Kidney glomerular epithelial cell (primary cell): ENCODE measurements at regions not wholly inside any gene's neighbourhood (a gene's known extent, or its start where the extent isn't known, plus 50 kb on each side); places are given as distances from the start of the nearest gene placed in this dataset.

ENCODE experiments used
- DNase-seq: peaks from one replicate; lab custom pipeline; 2025; lab: John Stamatoyannopoulos, UW

DNA sequence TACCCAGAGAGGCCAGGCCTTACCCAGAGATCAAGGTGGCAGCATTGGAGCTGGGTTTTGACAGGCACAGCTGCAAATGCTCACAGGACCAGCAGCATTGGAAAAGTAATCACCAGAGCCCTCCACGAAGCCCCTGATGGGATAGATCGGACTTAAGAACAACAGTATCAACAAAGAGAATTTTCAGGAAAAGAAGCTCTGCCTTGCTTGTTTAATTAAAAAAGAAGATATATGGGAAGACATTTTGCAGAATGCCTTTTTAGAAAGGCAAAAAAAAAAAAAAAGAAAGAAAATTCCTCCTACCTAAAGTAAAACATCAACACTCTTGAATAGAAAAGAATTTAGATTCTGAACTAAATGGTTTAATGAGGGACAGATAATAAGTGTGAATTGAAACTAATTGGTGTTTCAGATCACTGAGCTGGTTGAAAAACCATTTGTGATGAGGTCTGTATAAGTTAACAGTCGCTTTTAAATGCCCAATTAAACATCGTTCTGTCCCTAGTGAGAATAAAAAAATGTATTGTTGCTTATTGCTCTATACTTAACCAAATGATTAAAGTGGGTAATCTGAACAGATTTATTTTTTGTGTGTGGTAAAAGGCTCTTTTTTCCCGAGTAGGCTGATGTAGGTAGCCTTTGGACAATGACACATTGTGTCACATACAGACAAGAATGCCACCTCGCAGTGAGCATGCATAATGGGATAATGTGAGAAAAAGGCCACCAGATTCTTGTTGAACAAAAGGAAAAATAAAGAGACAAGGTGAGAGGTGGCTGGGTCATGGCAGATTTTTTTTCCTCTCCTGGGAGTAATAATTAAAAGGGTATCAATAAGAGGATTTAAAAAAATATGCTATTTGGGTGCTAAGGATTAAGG lies 93.0 kb upstream of the ARGLU1 start:
- no peak for DNase-seq

DNA sequence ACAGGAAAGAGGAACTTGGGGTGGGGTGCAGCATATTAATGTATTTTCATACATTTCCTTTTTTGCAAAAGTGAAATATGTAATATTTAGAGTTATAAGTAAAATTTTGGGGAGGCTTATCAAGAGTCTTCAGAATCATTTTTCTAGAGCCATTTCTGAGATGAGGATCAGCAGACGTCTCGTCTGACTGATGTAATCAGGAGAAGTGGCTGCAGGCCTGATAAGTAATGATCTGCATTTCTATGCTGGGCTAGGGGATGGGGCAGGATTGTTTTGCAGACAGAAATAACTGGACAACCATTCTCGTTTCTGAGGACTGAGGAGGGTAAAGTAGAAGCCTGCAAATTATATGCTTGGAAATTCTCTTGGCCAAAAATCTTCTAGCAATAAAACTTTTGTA lies 89.2 kb upstream of the ARGLU1 start:
- DNase-seq, result no peak

DNA sequence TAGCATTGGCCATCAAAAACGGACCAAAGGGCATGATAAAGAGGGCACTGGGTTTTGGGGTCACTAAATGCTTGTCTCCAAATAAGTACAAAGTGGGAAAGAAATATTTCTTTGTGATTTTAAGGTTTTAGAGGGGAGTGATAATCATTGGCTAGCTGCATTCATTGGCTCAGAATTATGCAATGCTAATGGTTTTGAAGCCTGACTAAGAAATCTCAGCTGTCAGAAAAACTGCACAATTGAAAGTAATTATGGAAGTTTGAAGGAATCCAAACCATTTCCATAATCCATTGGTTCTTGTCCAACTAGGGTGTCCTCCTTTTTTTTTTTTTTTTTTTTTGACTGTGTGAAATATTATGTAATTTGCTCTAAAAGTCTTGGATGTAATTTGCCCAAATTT lies 88.2 kb upstream of the ARGLU1 start:
- DNase-seq, result no peak

DNA sequence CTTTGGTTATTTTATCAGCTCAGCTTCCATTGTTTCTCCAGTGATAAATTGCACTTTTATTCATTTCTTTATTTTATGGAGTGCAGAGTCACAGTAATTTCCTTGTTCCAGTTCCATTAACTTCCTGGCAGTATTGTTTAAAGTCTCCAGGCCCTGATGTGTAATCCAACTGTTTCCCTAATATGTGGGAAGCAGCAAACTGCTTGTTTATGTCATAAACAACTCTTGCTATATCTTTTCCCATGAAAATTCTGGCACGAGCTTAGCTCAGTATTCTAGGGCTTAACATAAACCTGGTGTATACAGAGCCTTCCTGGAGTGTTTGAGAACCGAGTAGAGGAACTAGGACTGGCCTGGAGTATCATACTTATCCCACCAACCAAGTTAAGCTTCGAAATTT lies 83.5 kb upstream of the ARGLU1 start:
- DNase-seq, result no peak

DNA sequence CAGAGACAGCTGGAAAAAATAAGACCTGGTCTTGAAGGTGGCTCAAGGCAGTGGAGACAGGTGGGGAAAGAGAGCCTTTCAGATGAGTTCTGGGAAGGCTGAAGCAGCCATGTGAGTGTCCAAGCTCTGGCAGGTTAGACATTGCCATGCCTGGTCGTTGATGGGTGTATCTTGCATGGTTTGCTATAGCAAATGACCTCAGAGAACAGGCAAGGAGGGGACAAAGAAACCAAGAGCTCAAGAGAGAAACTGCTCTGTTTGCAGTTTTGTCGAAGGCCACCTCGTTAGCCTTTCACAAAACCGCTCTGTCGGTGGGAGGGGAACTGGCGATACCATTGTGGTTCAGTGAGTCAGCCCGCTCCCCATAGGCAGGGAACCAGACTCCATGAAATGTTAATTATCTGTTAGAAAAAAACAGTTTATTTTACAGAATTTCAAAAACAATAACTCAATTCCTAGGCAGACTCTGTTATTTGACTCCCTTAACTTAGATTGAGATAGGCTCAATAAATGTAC lies 82.8 kb upstream of the ARGLU1 start:
- no peak for DNase-seq

DNA sequence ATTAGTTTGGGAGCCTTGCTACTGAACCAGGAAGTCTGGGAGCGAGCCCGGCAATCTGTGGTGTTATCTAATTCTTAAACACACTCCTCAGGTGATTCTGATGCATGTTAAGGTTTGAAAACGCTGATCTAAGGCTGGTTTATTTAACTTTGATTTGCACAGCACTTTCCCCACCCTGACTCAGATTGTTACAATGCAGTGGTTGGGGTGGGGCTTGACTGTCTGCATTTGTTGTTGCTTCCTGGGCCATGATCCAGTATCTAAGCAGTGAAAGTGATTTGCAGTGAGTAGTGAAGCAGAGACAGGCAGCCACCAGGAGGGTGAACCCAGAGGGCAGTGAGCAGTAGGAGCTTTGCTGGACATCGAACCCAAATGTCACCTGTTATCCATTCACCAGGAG lies 81.6 kb upstream of the ARGLU1 start:
- peak; percentile 79 for DNase-seq

DNA sequence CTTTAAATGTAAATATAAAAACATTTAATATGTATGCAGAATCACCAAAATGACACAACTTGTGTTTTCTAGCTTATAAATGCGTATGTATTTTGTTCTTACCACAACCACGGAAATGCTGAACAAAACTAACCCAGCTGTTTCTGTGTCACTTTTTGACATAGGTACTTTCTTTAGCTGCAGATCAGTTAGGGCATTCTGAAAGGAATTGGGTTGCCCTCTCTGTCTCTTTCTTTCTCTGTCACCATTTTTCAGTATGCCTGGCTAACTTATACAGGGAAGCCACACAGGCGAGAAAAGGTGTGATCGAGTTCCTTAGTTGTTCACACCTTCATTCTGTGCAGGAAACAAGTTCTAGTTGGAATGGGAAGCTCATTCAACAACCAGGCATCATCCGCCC lies 72.6 kb upstream of the ARGLU1 start:
- no peak for DNase-seq

DNA sequence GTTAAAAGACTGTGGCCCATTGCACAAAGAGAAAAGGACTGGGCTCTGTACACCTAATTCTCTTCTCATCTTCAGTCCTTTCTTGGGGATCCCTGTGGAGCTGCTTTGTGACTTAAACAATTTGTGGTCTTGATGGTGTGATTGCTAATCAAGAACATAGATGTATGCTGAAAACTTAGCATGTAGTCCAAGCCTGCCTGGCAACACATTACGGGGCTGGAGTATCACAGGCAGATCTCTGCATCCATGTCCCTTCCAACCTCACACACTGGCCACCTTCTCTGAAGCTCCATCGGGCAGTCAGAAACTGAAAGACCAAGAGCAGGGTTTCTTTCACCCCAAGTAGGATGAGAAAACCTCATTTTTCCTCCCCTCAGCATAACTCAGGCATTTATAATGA lies 69.6 kb upstream of the ARGLU1 start:
- no peak for DNase-seq

DNA sequence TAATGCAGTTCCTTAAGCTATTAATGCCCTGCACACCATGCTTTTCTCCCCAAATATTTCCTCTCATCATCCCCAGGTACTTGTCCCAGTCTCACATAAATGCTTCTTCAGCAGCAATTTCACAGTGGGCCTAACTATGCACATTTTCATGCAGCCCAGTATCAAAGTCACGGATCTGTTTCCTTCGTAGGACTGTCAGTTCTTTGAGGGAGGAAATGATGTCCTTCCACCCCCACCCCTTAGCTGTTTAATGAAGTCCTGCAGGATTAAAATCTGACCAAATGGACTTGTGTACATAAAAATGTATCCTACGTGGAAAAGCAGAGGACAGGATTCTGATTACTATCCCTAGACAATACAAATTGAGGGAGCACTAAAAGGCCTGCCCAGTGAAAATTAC lies 68.6 kb upstream of the ARGLU1 start:
- no peak for DNase-seq

DNA sequence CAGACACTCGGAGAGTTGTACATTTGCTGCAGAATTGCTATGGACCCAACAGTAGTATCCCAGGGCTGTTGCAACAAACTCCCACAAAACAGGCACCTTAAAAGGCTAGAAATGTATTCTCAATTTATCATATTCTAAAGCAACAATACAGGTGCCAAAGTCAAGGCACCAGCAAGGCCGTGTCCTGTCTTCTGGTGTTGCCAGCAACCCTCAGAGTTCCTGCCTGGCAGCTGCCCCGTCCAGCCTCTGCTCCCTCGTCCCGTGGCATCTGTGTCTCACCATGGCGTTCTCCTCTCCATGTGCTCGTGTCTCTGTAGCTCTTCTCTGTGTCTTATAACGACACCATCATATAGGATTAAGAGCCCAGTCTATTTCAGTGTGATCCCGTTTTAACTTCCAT lies 67.7 kb upstream of the ARGLU1 start:
- no peak for DNase-seq

DNA sequence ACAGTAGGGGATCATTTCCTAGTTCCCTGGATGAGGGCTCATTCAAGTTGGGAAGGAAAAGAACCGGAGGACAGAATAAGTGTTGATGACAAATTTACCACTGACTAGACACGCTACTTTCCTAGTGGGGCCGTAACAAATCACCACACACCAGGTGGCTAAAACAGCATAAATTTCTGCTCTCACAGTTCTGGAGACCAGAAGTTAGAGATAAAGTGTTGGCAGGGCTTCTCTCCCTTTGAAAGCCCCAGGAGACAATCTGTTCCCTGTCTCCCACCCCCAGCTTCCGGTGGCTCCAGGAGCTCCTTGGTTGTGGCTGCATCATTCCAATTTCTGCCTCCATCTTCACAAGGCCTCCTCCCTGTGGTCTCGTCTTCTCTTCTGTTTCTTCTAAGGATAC lies 65.4 kb upstream of the ARGLU1 start:
- DNase-seq, result no peak

DNA sequence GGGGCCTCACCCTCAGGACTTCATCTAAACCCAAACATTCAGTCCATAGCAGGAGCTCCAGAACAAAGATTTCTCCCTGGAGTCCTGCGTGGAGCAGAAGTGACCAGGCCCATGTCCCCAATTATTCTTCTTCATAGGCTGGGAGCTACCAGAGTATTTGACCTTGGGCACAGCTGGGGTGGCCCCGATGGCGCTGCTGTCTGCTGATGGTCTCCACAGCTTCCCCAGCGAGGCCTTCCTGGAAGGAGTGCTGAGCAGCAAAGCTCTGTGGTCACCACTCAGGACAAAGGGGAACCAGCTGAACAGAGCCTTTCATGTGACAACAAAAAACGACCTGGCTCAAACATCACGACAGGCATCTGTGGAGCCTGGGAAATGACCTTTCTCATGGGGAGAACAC lies 62.7 kb upstream of the ARGLU1 start:
- no peak for DNase-seq

DNA sequence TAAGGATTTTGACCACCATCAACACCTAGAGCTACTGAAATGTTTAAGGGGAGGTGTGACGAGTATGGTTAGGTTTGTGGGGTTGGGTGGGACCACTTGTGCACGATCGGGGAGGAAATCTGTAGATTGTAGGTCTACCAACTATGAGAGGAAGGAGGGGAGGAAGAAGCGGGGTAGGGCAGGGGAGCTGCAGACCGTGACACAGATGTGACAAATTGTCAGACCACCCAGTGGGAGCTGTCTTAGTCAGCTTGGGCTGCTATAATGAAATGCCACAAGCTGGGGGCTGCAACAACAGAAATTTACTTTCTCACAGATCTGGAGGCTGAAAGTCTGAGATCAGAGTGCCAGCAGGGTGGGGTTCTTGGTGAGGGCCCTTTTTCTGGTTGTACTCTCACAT lies 62.2 kb upstream of the ARGLU1 start:
- no peak for DNase-seq

DNA sequence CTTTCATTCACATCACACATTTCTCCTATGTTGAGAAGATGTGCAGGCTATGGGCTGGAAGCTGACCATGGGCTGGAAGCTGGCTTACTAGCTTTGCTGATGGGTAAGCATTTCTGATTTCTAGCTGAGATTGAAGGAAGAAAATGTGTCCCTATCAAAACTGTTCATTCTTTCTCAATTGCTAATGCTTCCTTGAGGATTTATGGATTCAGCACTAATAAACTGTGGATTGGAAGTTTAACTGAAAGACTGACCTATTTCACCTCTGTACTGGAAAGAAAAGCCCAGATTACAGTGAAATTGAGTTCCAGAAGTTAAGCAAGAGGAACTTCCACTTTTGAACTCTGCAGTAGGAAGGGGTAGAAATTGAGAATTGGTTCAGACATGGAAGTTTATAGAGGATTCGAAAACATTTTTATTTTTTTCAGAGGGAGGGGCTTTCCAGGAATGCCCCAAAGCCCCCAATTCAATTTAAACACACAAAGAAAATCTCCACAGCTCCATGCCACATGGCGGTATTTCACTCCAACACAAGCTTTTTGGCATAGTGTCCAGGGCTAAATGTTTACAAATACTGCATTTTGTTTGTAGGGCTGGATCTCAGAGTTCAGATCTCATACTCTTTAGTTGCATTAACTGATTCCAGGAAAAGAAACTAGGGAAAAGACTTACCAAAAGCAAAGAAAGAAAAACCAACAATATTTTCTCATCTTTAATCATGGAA lies 61.2 kb upstream of the ARGLU1 start:
- no peak for DNase-seq

DNA sequence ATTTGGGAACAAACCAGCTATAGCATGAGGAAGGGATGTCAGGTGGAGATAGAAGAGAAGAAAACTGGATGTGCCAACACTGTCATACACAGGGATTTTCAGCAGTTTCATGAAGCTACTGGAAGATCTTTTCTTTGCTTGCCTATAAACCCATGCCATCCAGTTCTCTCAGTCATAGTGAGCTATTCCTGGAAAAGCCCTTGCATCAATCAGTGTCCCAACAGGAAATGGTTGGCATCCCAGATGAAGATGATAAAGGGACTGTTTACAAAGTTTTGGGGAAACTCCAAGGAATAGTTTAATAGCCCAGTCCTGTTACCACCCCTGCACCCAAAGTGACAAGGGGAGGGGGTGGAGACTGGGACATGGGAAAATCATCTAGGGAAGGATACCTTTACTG lies 58.5 kb upstream of the ARGLU1 start:
- no peak for DNase-seq

DNA sequence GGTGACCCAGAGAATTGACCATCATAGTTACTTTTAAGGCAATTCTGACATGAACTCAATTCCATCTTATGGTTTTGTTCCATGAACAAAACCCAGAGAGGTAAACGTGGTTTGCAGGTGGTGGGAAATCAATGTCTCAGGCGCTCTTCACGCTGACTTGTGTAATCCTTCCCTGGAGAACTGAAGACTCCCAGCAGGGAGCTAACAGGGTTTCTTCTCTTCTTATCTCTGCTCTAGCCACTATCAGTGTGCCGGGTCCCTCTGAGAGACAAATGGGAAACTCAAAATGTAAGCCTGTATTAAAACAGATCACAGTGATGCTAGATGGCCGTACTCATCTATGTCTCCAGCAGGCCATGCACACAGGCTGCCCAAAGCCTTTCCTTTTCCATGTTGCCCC lies 57.6 kb upstream of the ARGLU1 start:
- DNase-seq, result no peak

DNA sequence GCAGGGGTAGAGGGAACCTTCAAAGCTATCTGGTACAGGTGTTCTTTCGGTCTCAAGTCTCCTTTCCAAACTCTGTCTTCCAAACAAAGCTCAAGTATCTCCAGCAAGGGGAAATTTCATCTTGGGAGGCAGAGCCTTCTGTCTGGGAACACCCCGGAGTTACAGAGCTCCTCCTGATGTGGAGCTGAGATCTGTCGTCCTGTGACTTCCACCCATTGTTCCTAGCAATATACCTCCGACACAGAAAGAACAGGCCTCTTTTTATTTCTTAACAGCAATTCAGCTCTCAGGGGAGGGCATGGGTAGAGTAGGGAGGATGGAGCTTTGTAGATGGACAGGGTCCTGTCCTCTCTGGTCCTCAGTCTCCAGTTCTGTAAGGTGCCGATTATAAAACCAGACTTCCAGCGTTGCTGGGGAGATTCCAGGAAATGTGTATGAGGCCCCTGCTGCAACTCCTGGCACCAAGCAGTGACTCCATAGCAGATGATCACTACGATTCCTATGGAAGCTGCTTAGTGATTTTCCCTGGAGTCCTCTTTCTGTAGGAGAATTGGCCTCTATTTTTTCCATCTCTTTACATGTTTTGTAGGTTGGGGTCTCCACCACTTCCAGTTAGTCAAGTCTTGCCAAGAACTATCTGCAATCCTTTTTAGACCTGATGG lies 56.0 kb upstream of the ARGLU1 start:
- DNase-seq, result no peak

DNA sequence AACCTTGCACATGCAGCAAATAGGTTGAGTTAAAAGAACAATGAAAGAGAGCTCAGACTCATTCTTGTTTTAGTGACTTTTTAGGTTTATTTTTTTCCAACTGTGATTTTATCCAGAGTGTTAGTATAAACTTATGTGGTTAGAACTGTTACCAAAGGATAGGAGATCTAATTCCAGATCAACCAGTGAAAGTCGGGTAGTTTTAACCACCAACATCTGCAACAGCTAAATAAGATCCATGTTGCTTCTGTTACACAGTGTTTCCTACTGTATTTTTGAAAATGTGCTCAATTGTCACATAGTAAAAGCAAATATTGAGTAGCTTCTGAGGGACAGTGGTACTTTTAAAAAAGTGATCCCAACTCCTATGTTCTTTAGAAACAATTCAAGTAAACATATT lies 53.9 kb upstream of the ARGLU1 start:
- DNase-seq, result no peak

DNA sequence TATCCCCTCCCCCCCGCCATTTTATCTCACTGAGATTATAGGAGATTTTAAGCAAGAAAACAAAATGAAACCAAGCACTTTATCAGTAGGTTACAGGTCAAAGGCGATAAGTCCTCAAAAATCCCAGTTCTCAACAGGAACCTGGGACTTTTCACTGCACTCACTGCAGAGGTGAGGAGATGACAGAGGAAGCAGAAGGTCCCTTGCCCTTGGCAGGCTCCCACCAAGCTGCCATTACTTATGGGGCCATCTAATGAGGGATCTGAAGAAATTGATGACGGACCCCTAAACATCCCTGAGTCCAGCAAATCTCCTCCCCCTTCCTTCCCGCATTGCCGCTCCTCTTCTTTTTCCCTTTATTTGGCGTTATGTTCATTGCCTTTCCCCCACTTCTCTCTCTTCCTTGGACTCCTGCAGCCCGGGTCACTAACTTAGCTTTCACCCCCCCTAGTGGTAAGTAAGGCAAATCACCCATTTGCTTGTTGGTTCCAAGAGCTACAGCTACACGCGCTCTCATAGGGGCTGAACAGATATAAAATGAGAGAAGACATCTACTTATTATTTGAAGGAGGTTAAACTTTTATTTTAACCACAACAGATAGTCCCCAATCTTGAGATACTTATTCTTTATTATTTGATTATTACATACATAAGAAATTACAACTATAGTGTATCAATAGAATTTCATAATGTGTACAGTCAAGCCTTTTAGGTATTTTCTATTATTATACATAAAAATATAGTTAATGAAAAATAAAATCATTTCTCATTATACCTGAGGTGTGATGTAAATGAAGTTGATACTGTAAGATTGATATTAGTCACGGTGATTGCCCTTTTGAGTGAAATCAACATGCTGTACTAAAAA lies 52.0 kb upstream of the ARGLU1 start:
- peak; percentile 81 for DNase-seq
